ES-I3 (cell line): ENCODE measurements at regions not wholly inside any gene's neighbourhood (a gene's known extent, or its start where the extent isn't known, plus 50 kb on each side); places are given as distances from the start of the nearest gene placed in this dataset.
"Not testable (repeated sequence)": the region's sequence is repeated elsewhere in the genome, so short reads cannot be mapped to it uniquely, and the experiment has no call there.

Experiments
- H3K36me3 ChIP-seq: 2 replicates; pipeline ENCODE4 v1.6.1; 2013; ENCODE audit warnings: mild to moderate bottlenecking, low read length, control low read depth, moderate library complexity; ENCODE audit not compliant: insufficient read depth
- H3K4me1 ChIP-seq: 2 replicates; pipeline ENCODE4 v1.6.1; 2013; ENCODE audit warnings: mild to moderate bottlenecking, control low read depth, low read length; ENCODE audit not compliant: insufficient read depth
- H3K9ac ChIP-seq: 2 replicates; pipeline ENCODE4 v1.6.1; 2013; ENCODE audit warnings: low read depth, mild to moderate bottlenecking, low read length, moderate library complexity
- H3K9me3 ChIP-seq: 2 replicates; pipeline ENCODE4 v1.6.1; 2013; ENCODE audit warnings: mild to moderate bottlenecking, low read length, moderate library complexity; ENCODE audit not compliant: control insufficient read depth, insufficient read depth

GRCh38 chr14:83908419-83908818 lies 1621.5 kb upstream of the FLRT2 start:
- Histone ChIP-seq H3K4me1 (no peaks in the 10 kb centered on the region; the same call in 1 of the 2 replicates), H3K36me3 (no peaks in the 10 kb centered on the region), H3K9me3 (no peaks in the 10 kb centered on the region), H3K9ac (no peak overlapping the region)

- no peaks in the 10 kb centered on the region for H3K9me3 ChIP-seq
- H3K9ac ChIP-seq = no peak overlapping the region
- H3K4me1 ChIP-seq = no peaks in the 10 kb centered on the region; the same call in 1 of the 2 replicates
- no peaks in the 10 kb centered on the region for H3K36me3 ChIP-seq
These were observed 1620.4 kb upstream of the FLRT2 start for GRCh38 chr14:83909507-83909906.

GRCh38 chr14:83912032-83912642 lies 1617.8 kb upstream of the FLRT2 start:
- H3K4me1 ChIP-seq = no peaks in the 10 kb centered on the region; the same call in 1 of the 2 replicates
- no peaks in the 10 kb centered on the region for H3K36me3 ChIP-seq

GRCh38 chr14:83913476-83913875 lies 1616.5 kb upstream of the FLRT2 start:
- Histone ChIP-seq H3K4me1 (no peaks in the 10 kb centered on the region), H3K36me3 (no peaks in the 10 kb centered on the region), H3K9me3 (no peaks in the 10 kb centered on the region), H3K9ac (no peak overlapping the region)

More at GRCh38 chr14:83912032-83912642, 1617.8 kb upstream of the FLRT2 start:
- H3K9me3 ChIP-seq = no peaks in the 10 kb centered on the region
- no peak overlapping the region for H3K9ac ChIP-seq

GRCh38 chr14:83918546-83918945 lies 1611.4 kb upstream of the FLRT2 start:
- no peaks in the 10 kb centered on the region for H3K36me3 ChIP-seq
- no peaks in the 10 kb centered on the region for H3K4me1 ChIP-seq
- no peak overlapping the region for H3K9ac ChIP-seq
- no peaks in the 10 kb centered on the region for H3K9me3 ChIP-seq

- not testable (repeated sequence) for H3K9ac ChIP-seq, H3K4me1 ChIP-seq, H3K36me3 ChIP-seq, H3K9me3 ChIP-seq
These were observed 1610.3 kb upstream of the FLRT2 start for GRCh38 chr14:83919675-83920074.

GRCh38 chr14:83923842-83924241 lies 1606.1 kb upstream of the FLRT2 start:
- Histone ChIP-seq H3K4me1 (no peaks in the 10 kb centered on the region), H3K36me3 (no peaks in the 10 kb centered on the region), H3K9ac (no peak overlapping the region), H3K9me3 (no peaks in the 10 kb centered on the region)

GRCh38 chr14:83924259-83924658 lies 1605.7 kb upstream of the FLRT2 start:
- Histone ChIP-seq H3K4me1 (no peaks in the 10 kb centered on the region), H3K9me3 (no peaks in the 10 kb centered on the region), H3K9ac (no peak overlapping the region), H3K36me3 (no peaks in the 10 kb centered on the region)

- Histone ChIP-seq H3K9me3 (peaks cover 4% of the 10 kb centered on the region), H3K9ac (no peak overlapping the region), H3K4me1 (no peaks in the 10 kb centered on the region), H3K36me3 (no peaks in the 10 kb centered on the region)
These were observed 1589.7 kb upstream of the FLRT2 start for GRCh38 chr14:83940253-83940652.

- Histone ChIP-seq H3K36me3 (no peaks in the 10 kb centered on the region), H3K4me1 (peaks cover 10% of the 10 kb centered on the region; the same call in 1 of the 2 replicates), H3K9ac (no peak overlapping the region), H3K9me3 (no peaks in the 10 kb centered on the region)
These were observed 1571.6 kb upstream of the FLRT2 start for GRCh38 chr14:83958359-83958758.

- H3K4me1 ChIP-seq = peaks cover 10% of the 10 kb centered on the region; the same call in 1 of the 2 replicates
- H3K9ac ChIP-seq = no peak overlapping the region
- no peaks in the 10 kb centered on the region for H3K36me3 ChIP-seq
- no peaks in the 10 kb centered on the region for H3K9me3 ChIP-seq
These were observed 1569.0 kb upstream of the FLRT2 start for GRCh38 chr14:83960832-83961512.

- H3K9me3 ChIP-seq = no peaks in the 10 kb centered on the region
- H3K4me1 ChIP-seq = no peaks in the 10 kb centered on the region
- H3K36me3 ChIP-seq = no peaks in the 10 kb centered on the region
- no peak overlapping the region for H3K9ac ChIP-seq
These were observed 1559.9 kb upstream of the FLRT2 start for GRCh38 chr14:83969998-83970397.

- H3K36me3 ChIP-seq = no peaks in the 10 kb centered on the region
These were observed 1557.3 kb upstream of the FLRT2 start for GRCh38 chr14:83972631-83973030.

GRCh38 chr14:83974647-83975163 lies 1555.2 kb upstream of the FLRT2 start:
- no peaks in the 10 kb centered on the region for H3K36me3 ChIP-seq
- no peak overlapping the region for H3K9ac ChIP-seq
- 0 out of 2 replicates have a peak, but pooled peaks cover 5% of the 10 kb centered on the region for H3K4me1 ChIP-seq
- no peaks in the 10 kb centered on the region for H3K9me3 ChIP-seq

More at GRCh38 chr14:83972631-83973030, 1557.3 kb upstream of the FLRT2 start:
- no peak overlapping the region for H3K9ac ChIP-seq
- H3K4me1 ChIP-seq = 0 out of 2 replicates have a peak, but pooled peaks cover 5% of the 10 kb centered on the region
- H3K9me3 ChIP-seq = no peaks in the 10 kb centered on the region

GRCh38 chr14:83975435-83975834 lies 1554.5 kb upstream of the FLRT2 start:
- Histone ChIP-seq H3K9me3 (no peaks in the 10 kb centered on the region), H3K9ac (no peak overlapping the region), H3K4me1 (0 out of 2 replicates have a peak, but pooled peaks cover 5% of the 10 kb centered on the region), H3K36me3 (no peaks in the 10 kb centered on the region)
